Suprapubic skin (tissue), 4 donors: ENCODE measurements at regions not wholly inside any gene's neighbourhood (a gene's known extent, or its start where the extent isn't known, plus 50 kb on each side); places are given as distances from the start of the nearest gene placed in this dataset.

Source experiments
- DNase-seq, 2 donors: peaks; one replicate each; pipeline ENCODE4 v3.0.0-alpha.2; 2019; ENCODE audit warnings: low spot score in 2 of 2
- H3K27ac ChIP-seq: fragments of 200-600 bp; sonication (generic); one replicate; pipeline ENCODE4 v1.5.1; 2019
- H3K27me3 ChIP-seq: fragments of 200-600 bp; sonication (generic); one replicate; pipeline ENCODE4 v1.5.1; 2019
- H3K36me3 ChIP-seq: fragments of 200-600 bp; sonication (generic); one replicate; pipeline ENCODE4 v1.5.1; 2019
- H3K4me1 ChIP-seq: fragments of 200-600 bp; sonication (generic); one replicate; pipeline ENCODE4 v1.5.1; 2019
- H3K4me3 ChIP-seq: fragments of 200-600 bp; sonication (generic); one replicate; pipeline ENCODE4 v1.5.1; 2019; ENCODE audit warnings: mild to moderate bottlenecking
- H3K9me3 ChIP-seq: fragments of 200-600 bp; sonication (generic); one replicate; pipeline ENCODE4 v1.5.1; 2019
- CTCF ChIP-seq, 2 donors: fragments of 200-600 bp in 1 of 2; fragments of 450-650 bp in 1 of 2; sonication (generic) in 1 of 2; IDR thresholded peaks; one replicate each; pipeline ENCODE4 v1.5.1; 2016 to 2019; ENCODE audit warnings: antibody characterized with exemption in 2 of 2, mild to moderate bottlenecking in 1 of 2, moderate library complexity in 1 of 2
- EP300 ChIP-seq: sonication (generic); formaldehyde crosslinking; IDR thresholded peaks from one replicate; pipeline ENCODE4 v1.6.1; 2017; ENCODE audit warnings: antibody characterized with exemption
- POLR2A ChIP-seq, 2 donors: fragments of 450-650 bp; IDR thresholded peaks; one replicate each; pipeline ENCODE4 v1.6.1; 2017; ENCODE audit warnings: antibody characterized with exemption in 2 of 2, mild to moderate bottlenecking in 2 of 2, moderate library complexity in 2 of 2
- POLR2AphosphoS5 ChIP-seq, 3 donors: sonication (generic); formaldehyde crosslinking; IDR thresholded peaks; one replicate each; pipeline ENCODE4 v1.6.1; 2017; ENCODE audit warnings: antibody characterized with exemption in 3 of 3
- WGBS: methylation state at CpG from one replicate; pipeline ENCODE4 v1.1.5; 2018; 5-methylcytosine and 5-hydroxymethylcytosine counted together

- WGBS, result 69% methylated on average over 1 of the region's 1 CpG
- no peaks in the 10 kb centered on the region for H3K4me1 ChIP-seq
- no peak for DNase-seq
- H3K4me3 ChIP-seq, result no peak overlapping the region
- no peaks in the 10 kb centered on the region for H3K27me3 ChIP-seq
- H3K27ac ChIP-seq, result no peak overlapping the region
- TF ChIP-seq CTCF (IDR thresholded peaks at IDR 0.05) (no peak), POLR2A (IDR thresholded peaks at IDR 0.05) (no peak), EP300 (no peak), POLR2AphosphoS5 (IDR thresholded peaks at IDR 0.05) (no peak)
- H3K9me3 ChIP-seq, result no peaks in the 10 kb centered on the region
- H3K36me3 ChIP-seq, result no peaks in the 10 kb centered on the region
Observed at GRCh38 chr1:105724286-105724685, 1332.2 kb upstream of the PRMT6 start.

- no peaks in the 10 kb centered on the region for H3K27me3 ChIP-seq
- 29% methylated on average over 3 of the region's 3 CpGs for WGBS
- H3K36me3 ChIP-seq, result no peaks in the 10 kb centered on the region
- no peak for DNase-seq
- no peaks in the 10 kb centered on the region for H3K4me1 ChIP-seq
- no peak overlapping the region for H3K4me3 ChIP-seq
- TF ChIP-seq CTCF (IDR thresholded peaks at IDR 0.05) (no peak), POLR2A (IDR thresholded peaks at IDR 0.05) (no peak), EP300 (no peak), POLR2AphosphoS5 (IDR thresholded peaks at IDR 0.05) (no peak)
- H3K9me3 ChIP-seq, result no peaks in the 10 kb centered on the region
- H3K27ac ChIP-seq, result no peak overlapping the region
Observed at GRCh38 chr1:105730701-105731100, 1325.8 kb upstream of the PRMT6 start.

- H3K27me3 ChIP-seq, result no peaks in the 10 kb centered on the region
- no peaks in the 10 kb centered on the region for H3K4me1 ChIP-seq
Observed at GRCh38 chr1:105736349-105736748, 1320.1 kb upstream of the PRMT6 start.

GRCh38 chr1:105779727-105780126, 1276.7 kb upstream of the PRMT6 start:
- no peaks in the 10 kb centered on the region for H3K27me3 ChIP-seq
- H3K4me3 ChIP-seq, result no peak overlapping the region
- H3K9me3 ChIP-seq, result no peaks in the 10 kb centered on the region
- TF ChIP-seq POLR2A (IDR thresholded peaks at IDR 0.05) (no peak), CTCF (IDR thresholded peaks at IDR 0.05) (no peak), POLR2AphosphoS5 (IDR thresholded peaks at IDR 0.05) (no peak), EP300 (no peak)
- H3K27ac ChIP-seq, result no peak overlapping the region
- H3K36me3 ChIP-seq, result no peaks in the 10 kb centered on the region
- 81% methylated on average over 4 of the region's 4 CpGs for WGBS
- DNase-seq, result no peak
- H3K4me1 ChIP-seq, result no peaks in the 10 kb centered on the region

More at GRCh38 chr1:105736349-105736748, 1320.1 kb upstream of the PRMT6 start:
- H3K4me3 ChIP-seq, result no peak overlapping the region
- no peaks in the 10 kb centered on the region for H3K36me3 ChIP-seq
- H3K27ac ChIP-seq, result no peak overlapping the region
- DNase-seq, result no peak
- H3K9me3 ChIP-seq, result peaks cover 7% of the 10 kb centered on the region
- 79% methylated on average over 3 of the region's 3 CpGs for WGBS
- TF ChIP-seq POLR2AphosphoS5 (IDR thresholded peaks at IDR 0.05), result no peak
- TF ChIP-seq EP300, result no peak
- TF ChIP-seq CTCF (IDR thresholded peaks at IDR 0.05), result no peak
- no peak for TF ChIP-seq POLR2A (IDR thresholded peaks at IDR 0.05)

GRCh38 chr1:105785021-105785420, 1271.5 kb upstream of the PRMT6 start:
- WGBS, result 32% methylated on average over 2 of the region's 2 CpGs
- no peak overlapping the region for H3K4me3 ChIP-seq
- DNase-seq, result no peak
- no peaks in the 10 kb centered on the region for H3K4me1 ChIP-seq
- no peak overlapping the region for H3K27ac ChIP-seq
- TF ChIP-seq EP300 (no peak), POLR2A (IDR thresholded peaks at IDR 0.05) (no peak), POLR2AphosphoS5 (IDR thresholded peaks at IDR 0.05) (no peak), CTCF (IDR thresholded peaks at IDR 0.05) (no peak)
- no peaks in the 10 kb centered on the region for H3K27me3 ChIP-seq
- H3K36me3 ChIP-seq, result no peaks in the 10 kb centered on the region
- H3K9me3 ChIP-seq, result no peaks in the 10 kb centered on the region
